HG03280 (cell line): ENCODE measurements at regions not wholly inside any gene's neighbourhood (a gene's known extent, or its start where the extent isn't known, plus 50 kb on each side); places are given as distances from the start of the nearest gene placed in this dataset.

Experiments
- ATAC-seq: cut with Tn5 transposase; IDR thresholded peaks from one replicate; pipeline ENCODE4 v1.9.1; 2021; ENCODE audit warnings: mild to moderate bottlenecking, moderate library complexity; ENCODE audit not compliant: unreplicated experiment

GRCh38 chr4:35872273-35872672 is 372.0 kb downstream of the ARAP2 start:
- no peak for ATAC-seq

GRCh38 chr4:35879479-35879878 is 364.8 kb downstream of the ARAP2 start:
- no peak for ATAC-seq

- no peak for ATAC-seq
Measured at GRCh38 chr4:35883108-35883507, 361.2 kb downstream of the ARAP2 start.

GRCh38 chr4:35884714-35885480 is 359.4 kb downstream of the ARAP2 start:
- ATAC-seq: no peak

- ATAC-seq: no peak
Measured at GRCh38 chr4:35897808-35898207, 346.5 kb downstream of the ARAP2 start.

GRCh38 chr4:35900286-35901243 is 343.7 kb downstream of the ARAP2 start:
- ATAC-seq: no peak

GRCh38 chr4:35912174-35912573 is 332.1 kb downstream of the ARAP2 start:
- peak; percentile 64 for ATAC-seq

- no peak for ATAC-seq
Measured at GRCh38 chr4:35918491-35918977, 325.8 kb downstream of the ARAP2 start.

GRCh38 chr4:35925806-35926205 is 318.5 kb downstream of the ARAP2 start:
- no peak for ATAC-seq

GRCh38 chr4:35926788-35927187 is 317.5 kb downstream of the ARAP2 start:
- ATAC-seq: no peak

GRCh38 chr4:35933901-35934300 is 310.4 kb downstream of the ARAP2 start:
- no peak for ATAC-seq

GRCh38 chr4:35934320-35934981 is 309.9 kb downstream of the ARAP2 start:
- peak; percentile 53 for ATAC-seq

- ATAC-seq: no peak
Measured at GRCh38 chr4:35938936-35939335, 305.4 kb downstream of the ARAP2 start.

- ATAC-seq: no peak
Measured at GRCh38 chr4:35939751-35940150, 304.6 kb downstream of the ARAP2 start.

- ATAC-seq: no peak
Measured at GRCh38 chr4:35942092-35942491, 302.2 kb downstream of the ARAP2 start.

- no peak for ATAC-seq
Measured at GRCh38 chr4:35943606-35944005, 300.7 kb downstream of the ARAP2 start.

GRCh38 chr4:35948171-35948570 is 296.1 kb downstream of the ARAP2 start:
- no peak for ATAC-seq

- ATAC-seq: no peak
Measured at GRCh38 chr4:35950442-35950841, 293.9 kb downstream of the ARAP2 start.

GRCh38 chr4:35952751-35953150 is 291.6 kb downstream of the ARAP2 start:
- ATAC-seq: no peak

- ATAC-seq: no peak
Measured at GRCh38 chr4:35963383-35963782, 280.9 kb downstream of the ARAP2 start.

GRCh38 chr4:35963974-35964515 is 280.3 kb downstream of the ARAP2 start:
- no peak for ATAC-seq
